Neural progenitor cell (in vitro differentiated cells): ENCODE measurements at regions not wholly inside any gene's neighbourhood (a gene's known extent, or its start where the extent isn't known, plus 50 kb on each side); places are given as distances from the start of the nearest gene placed in this dataset.

ENCODE experiments used
- EZH2 ChIP-seq: fragments of 200-600 bp; sonication (generic); IDR thresholded peaks from 2 replicates; pipeline ENCODE4 v1.6.1; 2017; ENCODE audit warnings: antibody characterized with exemption, mild to moderate bottlenecking, moderate library complexity
- TF ChIP-seq, protein P1 (sequence below): fragments of 200-600 bp; sonication (generic); IDR thresholded peaks from 2 replicates; pipeline ENCODE4 v1.5.1; 2017; ENCODE audit warnings: antibody characterized with exemption, mild to moderate bottlenecking

DNA sequence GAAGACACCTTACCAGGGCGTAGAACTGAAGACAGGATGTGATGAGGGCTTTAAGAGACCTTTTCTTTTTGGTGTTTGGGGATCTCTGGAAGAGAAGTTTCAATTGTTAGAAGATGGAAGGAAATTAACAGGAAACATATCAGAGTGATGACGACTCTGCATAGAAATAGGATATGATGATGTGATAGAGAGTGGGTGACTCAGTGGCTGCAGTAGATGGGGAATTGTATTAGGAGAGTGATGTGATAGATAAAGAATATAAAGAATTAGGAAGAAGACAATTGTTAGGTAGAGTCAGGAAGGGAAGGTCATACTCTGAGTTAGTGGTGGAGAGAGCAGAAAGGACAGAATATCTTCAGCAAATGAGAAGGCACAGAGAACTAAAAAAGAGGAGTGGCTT, 593.9 kb downstream of the NYAP2 start:
- TF ChIP-seq, protein P1, sequence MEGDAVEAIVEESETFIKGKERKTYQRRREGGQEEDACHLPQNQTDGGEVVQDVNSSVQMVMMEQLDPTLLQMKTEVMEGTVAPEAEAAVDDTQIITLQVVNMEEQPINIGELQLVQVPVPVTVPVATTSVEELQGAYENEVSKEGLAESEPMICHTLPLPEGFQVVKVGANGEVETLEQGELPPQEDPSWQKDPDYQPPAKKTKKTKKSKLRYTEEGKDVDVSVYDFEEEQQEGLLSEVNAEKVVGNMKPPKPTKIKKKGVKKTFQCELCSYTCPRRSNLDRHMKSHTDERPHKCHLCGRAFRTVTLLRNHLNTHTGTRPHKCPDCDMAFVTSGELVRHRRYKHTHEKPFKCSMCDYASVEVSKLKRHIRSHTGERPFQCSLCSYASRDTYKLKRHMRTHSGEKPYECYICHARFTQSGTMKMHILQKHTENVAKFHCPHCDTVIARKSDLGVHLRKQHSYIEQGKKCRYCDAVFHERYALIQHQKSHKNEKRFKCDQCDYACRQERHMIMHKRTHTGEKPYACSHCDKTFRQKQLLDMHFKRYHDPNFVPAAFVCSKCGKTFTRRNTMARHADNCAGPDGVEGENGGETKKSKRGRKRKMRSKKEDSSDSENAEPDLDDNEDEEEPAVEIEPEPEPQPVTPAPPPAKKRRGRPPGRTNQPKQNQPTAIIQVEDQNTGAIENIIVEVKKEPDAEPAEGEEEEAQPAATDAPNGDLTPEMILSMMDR = no peak
- no peak for TF ChIP-seq EZH2
